MM.1S (cell line): ENCODE measurements at regions not wholly inside any gene's neighbourhood (a gene's known extent, or its start where the extent isn't known, plus 50 kb on each side); places are given as distances from the start of the nearest gene placed in this dataset.

ENCODE experiments used
- EZH2 ChIP-seq: fragments of 300-600 bp; sonication (generic); optimal IDR thresholded peaks from 2 replicates; pipeline ENCODE3; 2017; ENCODE audit warnings: low read depth, mild to moderate bottlenecking, antibody characterized with exemption, low read length, mixed read lengths
- EZH2phosphoT487 ChIP-seq: fragments of 300-600 bp; sonication (generic); IDR thresholded peaks from 2 replicates; pipeline ENCODE4 v1.6.1; 2018; ENCODE audit warnings: antibody characterized with exemption, low read length
- TF ChIP-seq, protein P1 (sequence below): fragments of 300-600 bp; sonication (generic); IDR thresholded peaks from 2 replicates; pipeline ENCODE4 v1.5.1; 2016; ENCODE audit warnings: antibody characterized with exemption, low read length, mixed read lengths

DNA sequence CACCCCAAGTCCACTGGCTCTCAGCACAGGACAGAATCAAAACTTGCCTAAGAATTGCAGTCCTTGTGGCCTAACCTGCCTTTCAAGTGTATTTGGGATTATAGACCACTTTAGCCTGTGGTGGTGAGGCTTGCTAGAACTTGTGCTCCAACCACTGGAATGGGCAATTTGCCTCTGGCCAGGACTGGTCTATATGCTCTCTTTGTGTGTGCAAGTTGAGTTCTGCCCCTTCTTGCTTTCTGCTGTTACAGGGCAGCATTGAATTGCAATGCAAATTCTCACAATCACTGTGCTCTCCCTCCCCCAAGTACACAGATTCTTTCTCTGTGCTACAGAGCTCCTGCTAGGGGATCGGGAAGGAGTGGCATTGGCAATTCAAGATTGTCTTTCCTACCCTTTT is 233.6 kb upstream of the DIPK2B start:
- TF ChIP-seq EZH2phosphoT487 (no peak), EZH2 (no peak)
- TF ChIP-seq, protein P1, sequence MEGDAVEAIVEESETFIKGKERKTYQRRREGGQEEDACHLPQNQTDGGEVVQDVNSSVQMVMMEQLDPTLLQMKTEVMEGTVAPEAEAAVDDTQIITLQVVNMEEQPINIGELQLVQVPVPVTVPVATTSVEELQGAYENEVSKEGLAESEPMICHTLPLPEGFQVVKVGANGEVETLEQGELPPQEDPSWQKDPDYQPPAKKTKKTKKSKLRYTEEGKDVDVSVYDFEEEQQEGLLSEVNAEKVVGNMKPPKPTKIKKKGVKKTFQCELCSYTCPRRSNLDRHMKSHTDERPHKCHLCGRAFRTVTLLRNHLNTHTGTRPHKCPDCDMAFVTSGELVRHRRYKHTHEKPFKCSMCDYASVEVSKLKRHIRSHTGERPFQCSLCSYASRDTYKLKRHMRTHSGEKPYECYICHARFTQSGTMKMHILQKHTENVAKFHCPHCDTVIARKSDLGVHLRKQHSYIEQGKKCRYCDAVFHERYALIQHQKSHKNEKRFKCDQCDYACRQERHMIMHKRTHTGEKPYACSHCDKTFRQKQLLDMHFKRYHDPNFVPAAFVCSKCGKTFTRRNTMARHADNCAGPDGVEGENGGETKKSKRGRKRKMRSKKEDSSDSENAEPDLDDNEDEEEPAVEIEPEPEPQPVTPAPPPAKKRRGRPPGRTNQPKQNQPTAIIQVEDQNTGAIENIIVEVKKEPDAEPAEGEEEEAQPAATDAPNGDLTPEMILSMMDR: no peak
